NT2/D1 (cell line): ENCODE measurements at regions not wholly inside any gene's neighbourhood (a gene's known extent, or its start where the extent isn't known, plus 50 kb on each side); places are given as distances from the start of the nearest gene placed in this dataset.

ENCODE experiments used
- SUZ12 ChIP-seq: IDR thresholded peaks from 2 replicates; pipeline ENCODE4 v1.6.1; 2011; ENCODE audit not compliant: insufficient read length, insufficient read depth; ENCODE audit errors: extremely low read depth
- YY1 ChIP-seq: IDR thresholded peaks from 2 replicates; pipeline ENCODE4 v1.6.1; 2011; ENCODE audit not compliant: insufficient read length, insufficient read depth

GRCh38 chr2:215579809-215580208, 143.9 kb upstream of the FN1 start:
- TF ChIP-seq YY1: no peak
- no peak for TF ChIP-seq SUZ12
